DOHH2 (cell line): ENCODE measurements at regions not wholly inside any gene's neighbourhood (a gene's known extent, or its start where the extent isn't known, plus 50 kb on each side); places are given as distances from the start of the nearest gene placed in this dataset.

Experiments used
- H3F3A ChIP-seq: fragments of 200-600 bp; sonication (generic), shearing (Covaris generic); 2 replicates; pipeline ENCODE4 v1.6.0; 2016; ENCODE audit warnings: antibody characterized with exemption, mild to moderate bottlenecking; ENCODE audit not compliant: control insufficient read depth, insufficient read depth
- H3K27ac ChIP-seq: fragments of 200-600 bp; sonication (generic); 2 replicates; pipeline ENCODE4 v1.5.1; 2014; ENCODE audit warnings: low read depth, mild to moderate bottlenecking, low read length, moderate library complexity
- H3K27me3 ChIP-seq: fragments of 200-600 bp; sonication (generic); 2 replicates; pipeline ENCODE4 v1.6.1; 2014; ENCODE audit warnings: mild to moderate bottlenecking, low read length, mixed read lengths; ENCODE audit not compliant: control insufficient read depth
- H3K36me3 ChIP-seq: fragments of 200-600 bp; sonication (generic); 2 replicates; pipeline ENCODE4 v1.6.1; 2014; ENCODE audit warnings: mild to moderate bottlenecking, low read length, moderate library complexity, mixed read lengths; ENCODE audit not compliant: control insufficient read depth
- H3K4me1 ChIP-seq: fragments of 200-600 bp; sonication (generic); 2 replicates; pipeline ENCODE4 v1.6.1; 2014; ENCODE audit warnings: mild to moderate bottlenecking, low read length, mixed read lengths; ENCODE audit not compliant: control insufficient read depth
- H3K4me2 ChIP-seq: fragments of 200-600 bp; sonication (generic); 2 replicates; pipeline ENCODE4 v1.6.0; 2014; ENCODE audit warnings: mild to moderate bottlenecking, low read length, moderate library complexity
- H3K4me3 ChIP-seq: fragments of 200-600 bp; sonication (generic); 2 replicates; pipeline ENCODE4 v1.5.1; 2014; ENCODE audit warnings: mild to moderate bottlenecking, low read length, mixed read lengths
- H3K79me2 ChIP-seq: fragments of 200-600 bp; sonication (generic); 2 replicates; pipeline ENCODE4 v1.6.1; 2014; ENCODE audit warnings: mild to moderate bottlenecking, low read length, mixed read lengths; ENCODE audit not compliant: control insufficient read depth
- H3K9me2 ChIP-seq: fragments of 200-600 bp; sonication (generic); replicated peaks from 2 replicates; pipeline ENCODE4 v1.6.1; 2014; ENCODE audit warnings: mild to moderate bottlenecking, low read length, mixed read lengths; ENCODE audit not compliant: control insufficient read depth
- H3K9me3 ChIP-seq: fragments of 200-600 bp; sonication (generic); 2 replicates; pipeline ENCODE4 v1.6.1; 2014; ENCODE audit warnings: antibody characterized with exemption, low read length, mixed read lengths; ENCODE audit not compliant: control insufficient read depth, insufficient read depth
- H4K20me1 ChIP-seq: fragments of 200-600 bp; sonication (generic); 2 replicates; pipeline ENCODE4 v1.6.0; 2014; ENCODE audit warnings: low read depth, mild to moderate bottlenecking, antibody characterized with exemption, low read length, moderate library complexity; ENCODE audit not compliant: control insufficient read depth, insufficient read depth
- EZH2phosphoT487 ChIP-seq: fragments of 200-600 bp; sonication (generic); IDR thresholded peaks from 2 replicates; pipeline ENCODE4 v1.6.1; 2017; ENCODE audit warnings: borderline replicate concordance, mild to moderate bottlenecking, antibody characterized with exemption, low read length, moderate library complexity, mixed read lengths
- TF ChIP-seq, protein P1 (sequence below): fragments of 200-600 bp; sonication (generic); IDR thresholded peaks from one replicate; pipeline ENCODE4 v1.5.1; 2014; ENCODE audit warnings: antibody characterized with exemption, mild to moderate bottlenecking, low read depth, low read length; ENCODE audit not compliant: poor library complexity, severe bottlenecking

- H3K4me2 ChIP-seq, result no peak overlapping the region
- no peak overlapping the region for H3K27ac ChIP-seq
- peaks cover 5% of the 10 kb centered on the region; the same call in 1 of the 2 replicates for H3K9me3 ChIP-seq
- no peaks in the 10 kb centered on the region for H4K20me1 ChIP-seq
- H3K36me3 ChIP-seq, result no peaks in the 10 kb centered on the region
- no peaks in the 10 kb centered on the region for H3K79me2 ChIP-seq
- no peaks in the 10 kb centered on the region for H3K27me3 ChIP-seq
- no peaks in the 10 kb centered on the region for H3F3A ChIP-seq
- H3K9me2 ChIP-seq, result no peaks in the 10 kb centered on the region
- H3K4me3 ChIP-seq, result no peak overlapping the region
- H3K4me1 ChIP-seq, result no peaks in the 10 kb centered on the region
- TF ChIP-seq, protein P1, sequence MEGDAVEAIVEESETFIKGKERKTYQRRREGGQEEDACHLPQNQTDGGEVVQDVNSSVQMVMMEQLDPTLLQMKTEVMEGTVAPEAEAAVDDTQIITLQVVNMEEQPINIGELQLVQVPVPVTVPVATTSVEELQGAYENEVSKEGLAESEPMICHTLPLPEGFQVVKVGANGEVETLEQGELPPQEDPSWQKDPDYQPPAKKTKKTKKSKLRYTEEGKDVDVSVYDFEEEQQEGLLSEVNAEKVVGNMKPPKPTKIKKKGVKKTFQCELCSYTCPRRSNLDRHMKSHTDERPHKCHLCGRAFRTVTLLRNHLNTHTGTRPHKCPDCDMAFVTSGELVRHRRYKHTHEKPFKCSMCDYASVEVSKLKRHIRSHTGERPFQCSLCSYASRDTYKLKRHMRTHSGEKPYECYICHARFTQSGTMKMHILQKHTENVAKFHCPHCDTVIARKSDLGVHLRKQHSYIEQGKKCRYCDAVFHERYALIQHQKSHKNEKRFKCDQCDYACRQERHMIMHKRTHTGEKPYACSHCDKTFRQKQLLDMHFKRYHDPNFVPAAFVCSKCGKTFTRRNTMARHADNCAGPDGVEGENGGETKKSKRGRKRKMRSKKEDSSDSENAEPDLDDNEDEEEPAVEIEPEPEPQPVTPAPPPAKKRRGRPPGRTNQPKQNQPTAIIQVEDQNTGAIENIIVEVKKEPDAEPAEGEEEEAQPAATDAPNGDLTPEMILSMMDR, result no peak
- TF ChIP-seq EZH2phosphoT487, result no peak
Observed at GRCh38 chr17:22459331-22459952, 767.1 kb downstream of the KCNJ18 start.

GRCh38 chr17:22459953-22460350 lies 767.6 kb downstream of the KCNJ18 start:
- Histone ChIP-seq H4K20me1 (no peaks in the 10 kb centered on the region), H3F3A (no peaks in the 10 kb centered on the region), H3K4me3 (no peak overlapping the region), H3K36me3 (no peaks in the 10 kb centered on the region), H3K9me2 (no peaks in the 10 kb centered on the region), H3K27me3 (no peaks in the 10 kb centered on the region), H3K27ac (no peak overlapping the region), H3K4me2 (no peak overlapping the region), H3K79me2 (no peaks in the 10 kb centered on the region), H3K9me3 (no peaks in the 10 kb centered on the region; the same call in 1 of the 2 replicates), H3K4me1 (no peaks in the 10 kb centered on the region)
- TF ChIP-seq EZH2phosphoT487, result no peak
- TF ChIP-seq, protein P1, result no peak

DNA sequence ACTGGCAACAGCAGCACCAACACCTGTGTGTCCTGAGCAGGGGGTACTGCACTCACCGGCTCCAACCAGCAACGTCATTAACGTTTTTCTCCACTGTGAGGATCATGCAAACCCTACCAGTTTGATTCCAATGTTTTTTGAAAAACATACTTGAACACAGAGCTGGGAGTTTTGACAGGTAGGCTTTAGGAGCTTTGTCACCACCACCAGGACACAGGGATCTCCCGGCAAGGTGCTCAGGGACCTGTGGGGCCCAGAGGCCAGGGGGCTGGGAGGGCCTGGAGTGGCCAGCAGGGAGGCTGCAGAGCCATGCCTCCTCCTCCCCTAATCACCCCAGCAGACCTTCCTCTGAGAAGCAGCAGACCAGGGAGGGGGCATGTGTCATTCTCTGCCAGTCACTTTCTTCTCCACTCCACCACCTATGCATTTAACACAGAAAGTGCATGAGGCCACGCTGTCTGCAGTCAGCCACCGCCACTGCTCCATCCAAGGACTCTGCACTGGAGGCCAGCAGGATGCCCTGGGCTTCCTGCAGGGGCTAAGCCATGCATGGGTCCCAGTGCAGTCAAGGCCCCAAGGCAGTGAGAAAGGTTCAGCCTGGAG lies 768.2 kb downstream of the KCNJ18 start:
- TF ChIP-seq, protein P1, result no peak
- TF ChIP-seq EZH2phosphoT487, result no peak
- no peaks in the 10 kb centered on the region; the same call in 1 of the 2 replicates for H3K9me3 ChIP-seq
- no peaks in the 10 kb centered on the region for H3K36me3 ChIP-seq
- H3K4me1 ChIP-seq, result no peaks in the 10 kb centered on the region
- no peaks in the 10 kb centered on the region for H3K27me3 ChIP-seq
- H3F3A ChIP-seq, result no peaks in the 10 kb centered on the region
- H3K4me2 ChIP-seq, result no peak overlapping the region
- no peaks in the 10 kb centered on the region for H3K9me2 ChIP-seq
- no peaks in the 10 kb centered on the region for H4K20me1 ChIP-seq
- H3K27ac ChIP-seq, result no peak overlapping the region
- H3K79me2 ChIP-seq, result no peaks in the 10 kb centered on the region
- no peak overlapping the region for H3K4me3 ChIP-seq
